ENCODE measurements at regions not wholly inside any gene's neighbourhood (a gene's known extent, or its start where the extent isn't known, plus 50 kb on each side); places are given as distances from the start of the nearest gene placed in this dataset.
A peak's percentile ranks its signal among the peaks of the same experiment; 100 is the strongest.
"Not testable (repeated sequence)": the region's sequence is repeated elsewhere in the genome, so short reads cannot be mapped to it uniquely, and the experiment has no call there.

GRCh38 chr1:211206981-211207380 lies 52.2 kb upstream of the RCOR3 start:
- DNase-seq = no peak

DNA sequence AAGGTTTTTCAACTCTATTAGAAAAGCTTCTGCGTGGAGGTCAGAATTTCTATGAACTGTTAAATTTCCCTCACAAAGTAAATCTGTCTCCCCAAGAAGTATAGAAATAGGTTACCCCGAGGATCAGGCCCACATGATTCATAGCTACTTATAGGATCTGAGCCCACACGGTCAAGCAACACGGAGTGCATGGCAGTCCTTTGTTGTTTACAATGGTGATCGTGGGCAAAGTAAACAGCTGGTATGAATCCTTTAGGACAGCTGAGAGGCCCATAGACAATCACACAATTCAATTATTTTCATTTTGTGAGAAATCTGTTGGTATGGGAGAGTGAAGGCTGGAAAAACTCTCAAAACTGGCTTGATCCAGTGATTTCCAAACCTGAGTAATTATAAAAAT lies 58.9 kb upstream of the RCOR3 start:
- DNase-seq = no peak

DNA sequence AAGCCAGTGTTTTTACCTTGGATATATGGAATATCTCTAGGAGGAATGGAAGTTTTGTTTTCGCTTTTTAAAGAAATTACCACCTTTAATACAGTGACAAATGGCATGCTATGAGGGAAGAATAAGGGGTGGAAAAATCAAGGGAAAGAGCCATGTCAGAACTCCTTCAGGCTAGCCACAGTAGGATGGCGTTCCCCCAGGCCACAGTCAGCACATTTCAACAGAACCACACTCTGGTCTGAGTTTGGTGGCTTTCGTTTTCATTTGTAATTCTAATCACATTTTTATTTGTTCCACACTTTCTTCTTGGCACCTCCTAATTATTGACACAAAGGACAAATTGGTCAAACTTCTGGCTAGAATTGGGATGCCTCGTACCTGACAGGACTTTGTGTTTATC lies 60.3 kb upstream of the RCOR3 start:
- DNase-seq = no peak

DNA sequence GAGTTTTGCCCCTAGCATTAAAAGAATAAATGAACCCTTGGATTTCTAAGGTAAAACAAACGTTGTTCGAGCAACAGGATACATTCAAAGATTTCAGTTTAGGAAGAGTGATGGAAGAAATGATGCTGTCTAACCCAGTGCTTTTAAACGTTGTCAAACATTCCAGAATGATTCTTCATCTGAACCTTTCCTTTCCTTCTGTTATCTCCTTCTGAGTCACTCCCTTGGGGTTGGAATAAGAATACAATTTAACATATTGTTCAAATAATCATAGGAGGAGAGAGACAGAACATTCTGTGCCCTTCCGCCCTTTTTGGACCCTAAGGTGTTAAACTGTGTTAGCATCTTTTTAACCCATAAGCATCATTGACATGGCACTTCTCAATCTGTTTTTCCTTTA lies 61.1 kb upstream of the RCOR3 start:
- DNase-seq = peak; percentile 56

DNA sequence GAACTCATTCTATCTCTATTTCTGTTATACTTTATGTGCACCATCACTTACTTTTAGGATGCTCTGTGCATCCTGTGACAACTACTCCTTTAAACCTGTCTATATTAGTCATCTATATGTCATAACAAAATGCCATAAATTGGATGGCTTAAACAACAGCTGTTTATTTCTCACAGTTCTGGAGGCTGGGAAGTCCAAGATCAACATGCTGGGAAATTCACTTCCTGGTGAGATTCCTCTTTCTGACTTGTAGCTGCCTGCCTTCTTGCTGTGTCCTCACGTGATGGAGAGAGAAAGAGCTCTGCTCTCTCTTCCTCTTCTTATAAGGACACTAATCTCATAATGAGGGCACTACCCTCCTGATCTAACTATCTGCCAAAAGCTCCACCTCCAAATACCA lies 62.3 kb upstream of the RCOR3 start:
- DNase-seq = no peak

GRCh38 chr1:211194826-211195225 lies 60.9 kb upstream of the KCNH1 start:
- no peak for DNase-seq

DNA sequence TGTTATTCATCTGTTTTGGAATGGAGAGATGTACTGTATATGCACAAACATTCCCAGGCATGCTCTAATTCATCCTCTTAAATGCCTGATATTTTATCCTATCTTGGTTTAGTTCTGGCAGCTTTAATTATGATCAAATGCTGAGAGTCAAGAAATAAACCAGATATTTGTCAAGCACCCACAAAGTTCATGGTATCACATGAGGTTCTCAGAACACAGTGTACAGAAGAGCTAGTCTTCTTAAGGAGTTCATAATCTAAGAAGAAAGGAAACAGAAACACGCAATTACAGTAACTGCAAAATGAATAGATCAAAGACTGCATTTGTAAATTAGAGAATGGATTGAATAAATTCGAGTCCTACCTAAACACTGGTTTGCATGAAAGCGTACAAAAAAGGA lies 58.3 kb upstream of the KCNH1 start:
- no peak for DNase-seq

DNA sequence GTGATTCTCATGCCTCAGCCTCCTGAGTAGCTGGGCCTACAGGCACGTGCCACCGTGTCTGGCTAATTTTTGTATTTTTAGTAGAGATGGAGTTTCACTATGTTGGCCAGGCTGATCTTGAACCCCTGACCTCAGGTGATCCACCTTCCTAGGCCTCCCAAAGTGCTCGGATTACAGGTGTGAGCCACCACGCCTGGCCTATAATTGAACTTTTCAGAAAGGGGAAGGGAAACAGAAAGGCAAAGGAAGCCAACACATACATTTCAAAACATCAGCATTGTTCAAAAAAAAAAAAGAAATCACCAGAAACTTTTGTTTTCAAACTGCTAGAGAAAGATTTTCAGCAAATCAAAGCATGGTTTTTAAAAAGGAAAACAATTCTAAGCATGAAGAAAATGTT lies 54.8 kb upstream of the KCNH1 start:
- DNase-seq = not testable (repeated sequence)

GRCh38 chr1:211183747-211184313 lies 49.9 kb upstream of the KCNH1 start:
- DNase-seq = no peak

Measured in fibroblast of skin of right biceps (primary cell).